HepG2 (cell line): ENCODE measurements at regions not wholly inside any gene's neighbourhood (a gene's known extent, or its start where the extent isn't known, plus 50 kb on each side); places are given as distances from the start of the nearest gene placed in this dataset.

Experiments
- ATAC-seq: fragments of 200-7000 bp; cut with Tn5 transposase; 3 replicates; pipeline ENCODE4 v1.9.1; 2020; ENCODE audit warnings: mild to moderate bottlenecking, moderate library complexity
- BruUV-seq: library from RNA; stranded (reverse); fragments of 400-500 nt; replicated peaks from 2 replicates; lab custom pipeline; 2021; lab: Mats Ljungman, UMichigan
- CTCF ChIA-PET: fragments of 300-600 bp; formaldehyde crosslinking; extraction: SDS; loops from one replicate; lab custom pipeline; 2021; ENCODE audit warnings: low total read pairs, inconsistent platforms, low intra/inter-chr PET ratio; lab: Yijun Ruan, JAX
- POLR2A ChIA-PET: fragments of 350-600 bp; sonication (Branson Sonifier 250); formaldehyde crosslinking; loops from one replicate; lab custom pipeline; 2020; ENCODE audit warnings: antibody characterized with exemption, inconsistent platforms; lab: Yijun Ruan, JAX
- DNase-seq: peaks from one replicate; pipeline ENCODE4 v3.0.0-alpha.2; 2015; ENCODE audit warnings: low spot score
- FAIRE-seq: peaks from 3 replicates; lab custom pipeline; 2011; peaks lifted over from hg19 to GRCh38; lab: Jason Lieb, UNC
- H2AFZ ChIP-seq: one replicate; pipeline ENCODE4 v1.6.1; 2011; ENCODE audit warnings: low read length, inconsistent platforms
- H3K27ac ChIP-seq: fragments of 300-600 bp; 3 replicates; pipeline ENCODE4 v1.8.0; 2011; ENCODE audit warnings: mixed run types, mild to moderate bottlenecking, mixed read lengths, low read length, inconsistent platforms; ENCODE audit not compliant: insufficient read depth; ENCODE audit errors: extremely low read length
- H3K27me3 ChIP-seq, 2 experiments: fragments of 200-600 bp in 1 of 2; 2 replicates in 1 of 2; 3 replicates in 1 of 2; pipeline versions ENCODE4 v1.6.0 to v1.8.0; 2011; ENCODE audit warnings: low read length in 2 of 2, mild to moderate bottlenecking in 2 of 2, moderate library complexity in 2 of 2, inconsistent platforms in 1 of 2; ENCODE audit not compliant: insufficient read depth in 2 of 2, control insufficient read depth in 1 of 2
- H3K36me3 ChIP-seq, 2 experiments: fragments of 200-600 bp in 1 of 2; replicated peaks in 1 of 2; 2 replicates in 1 of 2; 3 replicates in 1 of 2; pipeline versions ENCODE4 v1.5.1 to v1.8.0; 2011; ENCODE audit warnings: low read length in 2 of 2, inconsistent platforms in 1 of 2; ENCODE audit not compliant: insufficient read depth in 2 of 2, control insufficient read depth in 1 of 2
- H3K4me1 ChIP-seq: 2 replicates; pipeline ENCODE4 v1.5.1; 2012; ENCODE audit warnings: low read length, inconsistent platforms; ENCODE audit not compliant: insufficient read depth
- H3K4me2 ChIP-seq: 2 replicates; pipeline ENCODE4 v1.6.0; 2011; ENCODE audit warnings: low read depth, low read length, inconsistent platforms
- H3K4me3 ChIP-seq, 3 experiments: fragments of 200-600 bp in 1 of 3; sonication (generic), shearing (Covaris generic) in 1 of 3; replicated peaks in 1 of 3; 2 replicates each; pipeline ENCODE4 v1.5.1; 2011 to 2016; ENCODE audit warnings: low read length in 3 of 3, inconsistent platforms in 2 of 3, low read depth in 2 of 3, mild to moderate bottlenecking in 2 of 3, control low read depth in 1 of 3, mixed read lengths in 1 of 3; ENCODE audit not compliant: insufficient read depth in 1 of 3
- H3K79me2 ChIP-seq: one replicate; pipeline ENCODE4 v1.6.1; 2011; ENCODE audit warnings: low read length, inconsistent platforms; ENCODE audit not compliant: insufficient read depth
- H3K9ac ChIP-seq: 2 replicates; pipeline ENCODE4 v1.6.0; 2011; ENCODE audit warnings: mild to moderate bottlenecking, low read depth, low read length, inconsistent platforms; ENCODE audit not compliant: insufficient read depth
- H3K9me3 ChIP-seq: 2 replicates; pipeline ENCODE4 v1.5.1; 2012; ENCODE audit warnings: mild to moderate bottlenecking, low read length
- H4K20me1 ChIP-seq: 2 replicates; pipeline ENCODE4 v1.6.0; 2011; ENCODE audit warnings: inconsistent platforms, mild to moderate bottlenecking, low read length, moderate library complexity; ENCODE audit not compliant: insufficient read depth
- GTF2F1 ChIP-seq: fragments of 150-350 bp; IDR thresholded peaks from 2 replicates; pipeline ENCODE4 v1.6.1; 2014; ENCODE audit warnings: low read length
- ISX ChIP-seq: sonication (generic); formaldehyde crosslinking; conservative IDR thresholded peaks from 2 replicates; pipeline ENCODE4 v1.5.0; 2020; ENCODE audit warnings: missing genetic modification reagents
- NFKB2 ChIP-seq: sonication (generic); formaldehyde crosslinking; IDR thresholded peaks from 2 replicates; pipeline ENCODE4 v1.4.0; 2020; ENCODE audit warnings: missing genetic modification reagents, borderline replicate concordance
- NR2F1 ChIP-seq, 2 experiments: fragments of 450-650 bp in 1 of 2; formaldehyde crosslinking in 1 of 2; IDR thresholded peaks; 2 replicates each; pipeline versions ENCODE4 v1.5.0 to v1.6.1; 2016 to 2020; ENCODE audit warnings: mild to moderate bottlenecking in 1 of 2, missing compliant biosample characterization in 1 of 2, missing genetic modification reagents in 1 of 2, moderate library complexity in 1 of 2
- POLR2G ChIP-seq: fragments of 200-400 bp; formaldehyde crosslinking; IDR thresholded peaks from 2 replicates; pipeline ENCODE4 v1.6.1; 2018; ENCODE audit warnings: mild to moderate bottlenecking, low read depth, low read length, moderate library complexity
- RAD21 ChIP-seq: fragments of 450-650 bp; formaldehyde crosslinking; IDR thresholded peaks from 2 replicates; pipeline ENCODE4 v1.5.0; 2020; ENCODE audit warnings: mild to moderate bottlenecking
- RFX5 ChIP-seq: IDR thresholded peaks from 2 replicates; pipeline ENCODE4 v1.6.1; 2011; ENCODE audit warnings: low read depth, low read length, improper control_type of control experiment
- SAFB2 ChIP-seq: sonication (generic); formaldehyde crosslinking; IDR thresholded peaks from 2 replicates; pipeline ENCODE4 v1.5.1; 2020; ENCODE audit warnings: missing genetic modification reagents, low read depth, mild to moderate bottlenecking, borderline replicate concordance
- ZNF446 ChIP-seq: sonication (generic); formaldehyde crosslinking; IDR thresholded peaks from 2 replicates; pipeline ENCODE4 v1.5.0; 2020; ENCODE audit warnings: mild to moderate bottlenecking, missing genetic modification reagents
- ZNF530 ChIP-seq: sonication (generic); formaldehyde crosslinking; IDR thresholded peaks from 2 replicates; pipeline ENCODE4 v1.5.0; 2020; ENCODE audit warnings: low read depth, mild to moderate bottlenecking, missing genetic modification reagents
- WGBS: methylation state at CpG from one replicate; pipeline ENCODE4 v1.1.6; 2017; ENCODE audit warnings: low lambda C conversion rate; 5-methylcytosine and 5-hydroxymethylcytosine counted together
- in situ Hi-C: cut with HindIII; loops from 2 replicates; pipeline ENCODE4 v1.10.0; 2017; ENCODE audit warnings: low pct_unique_long_range_greater_than_20kb; ENCODE audit not compliant: extremely low pct_ligation_motif_present
- intact Hi-C: fragments of 100-400 bp; cut with micrococcal nuclease; formaldehyde crosslinking; loops from one replicate; pipeline ENCODE4 v1.10.0; 2022; ENCODE audit not compliant: unreplicated experiment
- TF ChIP-seq, protein P1 (sequence below): sonication (generic); formaldehyde crosslinking; IDR thresholded peaks from 2 replicates; pipeline ENCODE4 v1.9.0; 2021; ENCODE audit warnings: missing genetic modification reagents, borderline replicate concordance

- no peaks in the 10 kb centered on the region for H3K9me3 ChIP-seq
- H3K36me3 ChIP-seq, result peaks cover 2 to 5% of the 10 kb centered on the region in 2 experiments; a peak in 2 of 5 replicates
- ATAC-seq (no peak), DNase-seq (no peak), FAIRE-seq (no peak)
- no peak overlapping the region for H3K9ac ChIP-seq
- H3K79me2 ChIP-seq, result no peaks in the 10 kb centered on the region
- peaks cover 12% of the 10 kb centered on the region for H3K4me1 ChIP-seq
- no TSS peak for BruUV-seq
- in situ Hi-C loops, result no loop called here
- CTCF ChIA-PET, result no interaction called here
- H3K4me2 ChIP-seq, result no peak overlapping the region
- POLR2A ChIA-PET, result no interaction called here
- TF ChIP-seq ISX (CRISPR knock-in tag) (no peak), ZNF446 (CRISPR knock-in tag) (no peak), ZNF530 (CRISPR knock-in tag) (no peak), RFX5 (no peak), GTF2F1 (no peak), SAFB2 (CRISPR knock-in tag) (no peak), NR2F1 (CRISPR knock-in tag; IDR thresholded peaks at IDR 0.05) (no peak), NFKB2 (CRISPR knock-in tag) (no peak), RAD21 (no peak), POLR2G (no peak)
- TF ChIP-seq, protein P1, sequence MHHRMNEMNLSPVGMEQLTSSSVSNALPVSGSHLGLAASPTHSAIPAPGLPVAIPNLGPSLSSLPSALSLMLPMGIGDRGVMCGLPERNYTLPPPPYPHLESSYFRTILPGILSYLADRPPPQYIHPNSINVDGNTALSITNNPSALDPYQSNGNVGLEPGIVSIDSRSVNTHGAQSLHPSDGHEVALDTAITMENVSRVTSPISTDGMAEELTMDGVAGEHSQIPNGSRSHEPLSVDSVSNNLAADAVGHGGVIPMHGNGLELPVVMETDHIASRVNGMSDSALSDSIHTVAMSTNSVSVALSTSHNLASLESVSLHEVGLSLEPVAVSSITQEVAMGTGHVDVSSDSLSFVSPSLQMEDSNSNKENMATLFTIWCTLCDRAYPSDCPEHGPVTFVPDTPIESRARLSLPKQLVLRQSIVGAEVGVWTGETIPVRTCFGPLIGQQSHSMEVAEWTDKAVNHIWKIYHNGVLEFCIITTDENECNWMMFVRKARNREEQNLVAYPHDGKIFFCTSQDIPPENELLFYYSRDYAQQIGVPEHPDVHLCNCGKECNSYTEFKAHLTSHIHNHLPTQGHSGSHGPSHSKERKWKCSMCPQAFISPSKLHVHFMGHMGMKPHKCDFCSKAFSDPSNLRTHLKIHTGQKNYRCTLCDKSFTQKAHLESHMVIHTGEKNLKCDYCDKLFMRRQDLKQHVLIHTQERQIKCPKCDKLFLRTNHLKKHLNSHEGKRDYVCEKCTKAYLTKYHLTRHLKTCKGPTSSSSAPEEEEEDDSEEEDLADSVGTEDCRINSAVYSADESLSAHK (CRISPR knock-in tag), result no peak
- no peak overlapping the region for H2AFZ ChIP-seq
- H3K27me3 ChIP-seq, result no peaks in the 10 kb centered on the region
- no peak overlapping the region for H3K27ac ChIP-seq
- WGBS, result no CpG with 5 or more reads among the region's 1 CpG
- H4K20me1 ChIP-seq, result peaks cover 26% of the 10 kb centered on the region; the same call in 1 of the 2 replicates
- intact Hi-C loops, result no loop called here
- H3K4me3 ChIP-seq, result no peak overlapping the region
Measured at GRCh38 chr3:13138833-13139145, 65.6 kb upstream of the IQSEC1 start.
